ENCODE measurements at regions not wholly inside any gene's neighbourhood (a gene's known extent, or its start where the extent isn't known, plus 50 kb on each side); places are given as distances from the start of the nearest gene placed in this dataset.
A peak's percentile ranks its signal among the peaks of the same experiment; 100 is the strongest.

- no peak for DNase-seq
Observed at GRCh38 chr7:17523813-17524739, 225.6 kb downstream of the AHR start.

DNA sequence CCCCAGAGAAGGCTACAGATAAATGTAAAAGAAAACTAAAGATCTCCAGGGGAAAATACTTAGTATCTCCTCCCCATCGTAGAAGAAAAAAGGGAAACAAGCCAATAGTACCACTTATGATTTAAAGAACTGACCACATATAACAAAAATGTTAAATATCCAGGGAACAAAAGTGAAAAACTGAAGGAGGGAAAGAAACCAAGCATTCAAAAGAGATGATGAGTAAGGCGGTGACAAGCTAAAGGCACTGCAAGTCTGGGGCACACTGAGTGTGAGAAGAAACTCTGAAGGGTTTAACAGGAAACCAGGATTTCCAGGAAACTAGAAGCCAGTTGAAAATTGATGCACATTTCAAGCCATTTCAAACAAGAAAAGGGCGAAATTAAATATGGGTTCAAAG is 226.3 kb downstream of the AHR start:
- no peak for DNase-seq

- DNase-seq, result no peak
Observed at GRCh38 chr7:17526621-17527020, 228.2 kb downstream of the AHR start.

DNA sequence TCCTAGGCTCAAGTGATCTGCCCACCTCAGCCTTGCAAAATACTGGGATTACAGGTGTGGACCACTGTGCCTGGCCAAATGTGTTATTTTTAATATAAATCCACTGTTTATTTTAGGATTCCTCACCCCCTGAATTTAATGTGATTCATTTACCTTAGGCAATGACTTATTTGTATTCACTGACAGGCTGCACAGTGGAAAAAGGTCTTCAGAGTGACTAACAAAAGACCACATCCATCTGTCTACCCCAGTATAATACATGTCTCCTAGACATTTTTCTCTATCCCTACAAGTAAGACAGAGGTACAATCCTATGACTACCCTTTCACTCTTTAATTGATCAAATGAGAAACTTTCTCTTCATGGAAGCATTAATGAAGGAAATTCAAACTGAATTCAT is 230.2 kb downstream of the AHR start:
- DNase-seq, result no peak

DNA sequence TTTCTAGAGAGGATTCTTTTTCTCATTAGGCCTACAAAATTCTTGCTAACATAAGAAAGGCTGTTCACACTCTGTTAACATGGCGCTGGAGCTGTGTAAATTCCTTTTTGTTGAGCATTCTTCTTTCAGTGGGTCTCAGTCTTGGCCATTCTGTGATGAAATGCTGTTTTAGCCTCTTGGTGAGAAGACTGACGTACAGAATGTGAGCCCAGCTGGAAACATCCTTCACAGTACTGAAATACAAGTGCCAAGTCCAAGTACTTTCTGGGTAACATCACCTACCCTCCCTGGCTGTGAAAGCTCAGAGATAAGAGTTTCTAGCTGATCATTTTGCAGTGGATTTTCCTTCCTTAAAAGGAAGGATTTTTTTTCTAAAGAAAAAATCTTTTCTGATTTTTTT is 231.8 kb downstream of the AHR start:
- no peak for DNase-seq

GRCh38 chr7:17530741-17531421 is 232.4 kb downstream of the AHR start:
- DNase-seq, result peak; percentile 9

GRCh38 chr7:17532861-17533404 is 234.5 kb downstream of the AHR start:
- no peak for DNase-seq

- no peak for DNase-seq
Observed at GRCh38 chr7:17534348-17534747, 235.9 kb downstream of the AHR start.

- DNase-seq, result no peak
Observed at GRCh38 chr7:17535776-17536175, 237.3 kb downstream of the AHR start.

GRCh38 chr7:17544401-17544800 is 245.9 kb downstream of the AHR start:
- no peak for DNase-seq

DNA sequence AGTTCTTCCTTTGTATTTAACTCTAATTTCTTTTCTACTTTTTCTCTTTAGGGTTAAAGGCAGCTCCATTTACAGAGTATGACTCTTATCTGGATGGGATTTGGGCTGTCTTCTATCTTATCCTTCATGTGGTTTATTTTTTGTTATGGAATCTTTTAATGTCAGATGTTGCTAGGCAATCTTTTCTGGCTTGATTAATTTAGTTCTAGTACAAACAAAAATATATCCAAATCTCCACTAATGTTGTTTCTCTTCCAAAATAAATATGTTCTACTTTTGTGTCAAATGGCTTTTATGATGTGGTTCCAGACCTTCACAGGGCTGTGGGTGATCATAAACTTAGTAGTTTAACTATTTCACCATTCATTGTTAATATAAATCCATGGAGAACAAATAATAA is 246.9 kb downstream of the AHR start:
- DNase-seq, result no peak

DNA sequence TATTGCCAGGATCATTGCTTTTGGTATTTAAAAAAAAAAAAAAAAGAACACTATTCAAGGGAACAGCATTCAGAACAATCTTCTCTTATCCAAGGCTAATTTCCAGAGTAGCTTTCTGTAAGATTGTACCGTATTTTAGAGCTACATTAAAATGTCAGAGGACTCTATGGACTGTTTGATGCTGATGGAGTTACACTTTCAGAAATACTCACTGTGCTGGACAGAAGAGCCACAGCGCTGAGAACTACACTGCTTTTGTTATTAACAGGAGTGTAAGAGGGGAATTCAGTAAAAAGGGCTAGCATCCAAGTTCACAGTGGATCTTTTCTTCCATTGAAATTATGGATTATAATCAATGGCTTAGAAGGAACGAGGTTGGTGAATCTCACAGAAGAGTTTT is 247.7 kb downstream of the AHR start:
- DNase-seq, result no peak

- DNase-seq, result no peak
Observed at GRCh38 chr7:17546592-17546991, 248.1 kb downstream of the AHR start.

- no peak for DNase-seq
Observed at GRCh38 chr7:17548014-17548653, 249.7 kb downstream of the AHR start.

GRCh38 chr7:17549406-17549805 is 251.0 kb downstream of the AHR start:
- no peak for DNase-seq

GRCh38 chr7:17552373-17552772 is 253.9 kb downstream of the AHR start:
- DNase-seq, result no peak

GRCh38 chr7:17552952-17553351 is 254.5 kb downstream of the AHR start:
- no peak for DNase-seq

- no peak for DNase-seq
Observed at GRCh38 chr7:17554341-17555015, 256.0 kb downstream of the AHR start.

DNA sequence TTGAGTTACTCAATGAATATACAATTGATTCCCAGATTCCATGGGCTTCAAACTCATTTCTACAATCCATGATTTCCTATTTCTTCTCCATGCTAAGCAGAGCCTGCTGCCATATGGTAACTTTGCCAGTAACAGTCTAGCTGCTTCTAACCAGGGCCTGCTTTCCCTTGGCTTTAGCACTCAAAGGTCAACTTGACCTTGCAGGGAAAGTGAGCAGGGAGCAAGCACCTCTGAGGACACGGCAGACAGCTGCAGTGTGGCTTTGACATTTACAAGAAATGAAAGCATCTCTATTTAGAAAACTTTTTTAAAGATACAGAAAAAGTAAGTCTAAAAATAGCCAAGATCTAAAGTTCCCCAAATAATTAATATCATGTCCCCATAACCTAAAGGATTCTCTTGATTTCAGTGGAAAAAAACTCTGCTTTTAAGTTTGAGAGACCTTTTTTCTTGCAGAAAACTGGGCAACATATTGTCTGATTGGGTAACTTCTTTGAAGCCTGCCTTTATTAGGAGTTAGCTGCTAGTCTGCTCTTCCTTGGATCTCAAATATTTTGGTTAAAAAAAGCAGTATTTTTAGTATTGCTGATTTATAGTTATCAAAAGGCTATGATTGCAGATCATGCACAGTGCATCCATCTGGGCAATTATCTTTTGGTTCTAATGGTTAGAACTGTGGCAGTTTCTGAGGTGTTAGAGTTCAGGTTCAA is 257.9 kb downstream of the AHR start:
- no peak for DNase-seq

DNA sequence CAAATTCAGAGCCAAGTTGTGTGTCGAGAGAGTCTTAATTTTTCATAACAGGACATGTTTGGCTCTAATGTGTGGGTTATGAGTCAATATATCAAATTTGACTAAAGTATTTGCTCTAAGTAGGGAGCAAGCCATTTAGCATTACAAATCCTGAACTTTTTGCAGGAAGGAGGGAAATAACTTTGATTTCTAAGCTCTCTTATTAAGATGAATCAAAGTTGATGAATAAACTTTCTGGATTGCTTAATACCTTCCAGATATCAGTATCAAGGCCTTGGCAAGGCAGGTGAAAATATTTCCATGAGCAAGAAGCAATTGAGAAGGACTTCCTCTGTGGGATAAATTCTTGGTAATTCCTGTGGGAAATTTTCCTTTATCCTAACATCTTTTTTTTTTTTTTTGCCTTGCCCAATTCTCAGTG is 258.8 kb downstream of the AHR start:
- no peak for DNase-seq

DNA sequence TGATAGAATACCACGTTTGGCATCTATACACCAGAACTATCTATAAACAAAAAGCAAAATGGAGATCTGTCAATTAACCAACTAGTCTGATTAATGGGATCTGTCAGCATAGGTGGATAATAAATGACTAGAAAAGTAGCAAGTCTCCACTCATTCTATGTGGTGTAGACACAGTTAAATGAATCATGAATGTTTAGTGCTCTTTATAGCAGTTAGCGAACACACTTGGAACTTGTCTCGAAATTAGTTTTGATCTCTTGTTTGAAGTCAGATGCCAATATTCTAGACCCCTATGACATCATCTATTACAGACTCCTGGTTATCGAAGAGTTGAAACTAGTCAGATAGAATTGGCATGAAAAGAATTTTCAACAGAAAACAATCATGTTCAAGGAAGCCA is 259.7 kb downstream of the AHR start:
- DNase-seq, result no peak
